SKM-1 (cell line): ENCODE measurements at regions not wholly inside any gene's neighbourhood (a gene's known extent, or its start where the extent isn't known, plus 50 kb on each side); places are given as distances from the start of the nearest gene placed in this dataset.
"Not testable (repeated sequence)": the region's sequence is repeated elsewhere in the genome, so short reads cannot be mapped to it uniquely, and the experiment has no call there.

Experiments
- DNase-seq: peaks from one replicate; lab custom pipeline; 2025; ENCODE audit not compliant: unreplicated experiment; lab: John Stamatoyannopoulos, UW

DNA sequence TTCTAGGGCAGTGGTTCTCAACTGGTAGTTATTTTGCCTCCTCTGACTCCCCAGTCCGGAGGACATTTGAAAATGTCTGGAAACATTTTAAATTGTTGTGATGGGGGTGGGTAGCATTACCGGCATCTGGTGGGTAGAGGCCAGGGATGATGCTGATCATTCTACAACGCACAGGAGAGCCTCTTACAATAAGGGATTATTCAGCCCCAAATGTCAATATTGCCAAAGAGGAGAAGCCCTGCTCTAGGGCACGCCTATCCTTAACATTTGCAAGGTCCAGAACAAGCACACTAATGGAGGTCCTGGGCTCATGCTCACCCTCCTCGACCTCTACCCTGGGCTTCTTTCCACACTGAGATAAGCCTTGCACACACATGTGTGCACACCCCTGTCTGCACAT, 106.4 kb downstream of the MINAR1 start:
- DNase-seq, result no peak

DNA sequence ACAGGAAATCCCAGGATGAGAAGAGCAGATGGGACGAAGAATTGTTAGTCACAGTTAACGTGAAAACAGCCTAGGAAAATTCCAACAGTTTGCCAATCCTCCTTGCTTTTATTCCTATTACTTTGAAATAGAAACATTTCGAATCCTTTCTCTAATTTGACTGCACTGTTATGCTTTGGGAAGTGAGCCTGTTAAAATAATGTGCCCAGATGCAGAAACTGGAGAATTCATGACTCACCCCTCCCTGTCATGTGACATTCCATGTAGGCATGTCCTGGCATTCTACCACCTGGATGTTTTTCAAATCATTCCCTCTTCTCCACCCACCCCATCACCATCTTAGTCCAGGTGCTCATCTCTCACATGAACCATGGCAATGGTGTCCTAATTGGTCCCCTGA, 107.3 kb downstream of the MINAR1 start:
- DNase-seq, result no peak

DNA sequence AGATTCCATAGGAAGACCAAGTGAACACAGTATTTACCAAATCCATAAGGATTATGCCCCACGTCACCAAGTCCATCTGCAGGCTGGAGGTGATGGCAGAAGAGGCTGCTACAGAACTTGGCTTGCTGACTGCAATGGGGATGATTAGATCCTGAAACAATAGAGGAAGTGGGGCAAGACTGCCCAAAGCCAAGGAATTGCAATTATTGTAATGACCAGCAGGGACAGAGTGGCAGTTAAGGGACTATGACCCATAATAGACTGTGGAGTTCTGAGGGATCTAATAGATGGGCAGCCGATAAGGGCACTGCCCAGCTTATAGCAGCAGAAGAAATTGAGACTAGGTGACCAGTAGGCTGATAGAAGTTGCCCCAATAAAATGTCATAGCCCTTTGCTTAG, 108.4 kb downstream of the MINAR1 start:
- DNase-seq, result peak; percentile 37

- no peak for DNase-seq
Observed at GRCh38 chr15:79541196-79541595, 109.1 kb downstream of the MINAR1 start.

- DNase-seq, result no peak
Observed at GRCh38 chr15:79543097-79543496, 111.0 kb downstream of the MINAR1 start.

DNA sequence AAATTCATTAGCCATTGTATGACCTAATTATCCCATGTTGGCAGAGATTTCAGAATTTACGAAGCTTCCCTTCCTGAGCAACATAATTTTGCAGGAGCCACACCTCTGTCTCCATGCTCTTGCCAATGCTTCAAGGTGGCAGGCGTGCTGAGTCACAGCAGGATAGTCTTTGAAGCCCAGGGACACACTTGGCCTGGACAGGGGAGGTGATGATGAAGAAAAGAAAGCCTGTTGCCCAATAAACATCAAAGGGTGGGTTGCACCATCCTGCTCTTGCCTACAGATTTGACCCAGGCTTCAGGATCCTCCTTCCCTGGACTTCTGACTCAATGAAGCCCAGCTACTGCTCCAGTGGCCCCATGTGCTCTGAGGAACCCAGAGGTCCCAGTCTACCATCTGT, 117.1 kb downstream of the MINAR1 start:
- DNase-seq, result no peak

DNA sequence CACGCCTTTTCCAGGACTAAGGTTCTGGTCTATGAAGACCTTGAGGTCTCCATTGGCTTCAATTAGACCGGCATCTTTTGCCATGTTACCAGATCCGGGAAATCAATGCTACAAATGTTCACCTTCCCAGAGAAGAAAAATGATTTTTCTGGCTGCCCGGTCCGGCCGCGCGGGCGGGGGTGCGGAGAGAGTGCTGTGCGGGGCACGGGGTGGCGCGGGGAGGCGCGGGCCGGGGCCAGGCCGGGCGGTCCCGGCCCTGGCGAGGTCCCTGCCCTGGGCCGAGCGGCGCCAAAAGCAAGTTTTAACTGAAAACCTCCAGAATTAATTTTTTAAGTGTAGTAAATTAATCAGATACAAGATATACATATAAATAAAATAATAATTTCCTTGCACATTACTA, 128.2 kb downstream of the MINAR1 start:
- no peak for DNase-seq

- no peak for DNase-seq
Observed at GRCh38 chr15:79561982-79562381, 129.8 kb downstream of the MINAR1 start.

DNA sequence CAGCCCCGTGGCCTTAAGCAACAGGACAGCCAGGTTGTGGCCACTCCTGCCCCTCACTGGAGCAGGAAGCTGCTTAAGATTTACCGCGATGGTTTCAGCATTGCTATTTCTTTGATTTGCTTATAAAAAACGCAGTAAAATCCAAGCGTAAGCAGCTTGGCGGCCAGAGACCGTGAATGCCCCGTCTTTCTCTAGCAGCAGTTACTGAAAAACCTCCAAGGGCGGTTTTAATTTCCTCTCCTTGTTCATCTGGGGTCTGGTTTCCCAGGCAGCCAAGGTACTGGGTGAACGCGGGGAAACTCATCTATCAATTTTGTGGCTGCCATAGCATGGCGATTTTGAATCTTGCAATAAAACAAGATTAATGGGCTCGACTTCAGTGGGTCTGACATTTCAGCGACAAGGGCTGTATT, 130.3 kb downstream of the MINAR1 start:
- DNase-seq, result no peak

GRCh38 chr15:79562899-79563298, 130.8 kb downstream of the MINAR1 start:
- DNase-seq, result no peak

DNA sequence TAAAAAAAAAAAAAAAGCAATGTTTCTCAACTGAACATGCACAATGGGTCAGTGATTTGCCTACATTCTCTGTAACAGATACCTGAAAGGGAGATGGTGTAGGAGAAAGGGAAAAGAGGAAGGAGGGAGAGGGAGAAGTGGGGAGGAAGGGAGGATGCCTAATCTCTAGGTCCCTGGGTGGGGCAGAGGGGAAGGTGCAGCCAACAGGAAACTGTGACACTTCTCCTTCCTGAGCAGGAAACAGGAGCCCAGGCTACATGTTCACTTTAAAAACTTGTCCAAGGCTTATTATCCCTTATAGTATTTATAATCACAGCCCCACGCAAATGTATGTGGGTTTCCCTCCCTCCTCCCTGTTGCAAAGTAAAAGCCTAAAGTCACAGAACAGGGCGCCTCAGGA, 137.9 kb downstream of the MINAR1 start:
- no peak for DNase-seq

GRCh38 chr15:79572691-79573404, 140.7 kb downstream of the MINAR1 start:
- no peak for DNase-seq

DNA sequence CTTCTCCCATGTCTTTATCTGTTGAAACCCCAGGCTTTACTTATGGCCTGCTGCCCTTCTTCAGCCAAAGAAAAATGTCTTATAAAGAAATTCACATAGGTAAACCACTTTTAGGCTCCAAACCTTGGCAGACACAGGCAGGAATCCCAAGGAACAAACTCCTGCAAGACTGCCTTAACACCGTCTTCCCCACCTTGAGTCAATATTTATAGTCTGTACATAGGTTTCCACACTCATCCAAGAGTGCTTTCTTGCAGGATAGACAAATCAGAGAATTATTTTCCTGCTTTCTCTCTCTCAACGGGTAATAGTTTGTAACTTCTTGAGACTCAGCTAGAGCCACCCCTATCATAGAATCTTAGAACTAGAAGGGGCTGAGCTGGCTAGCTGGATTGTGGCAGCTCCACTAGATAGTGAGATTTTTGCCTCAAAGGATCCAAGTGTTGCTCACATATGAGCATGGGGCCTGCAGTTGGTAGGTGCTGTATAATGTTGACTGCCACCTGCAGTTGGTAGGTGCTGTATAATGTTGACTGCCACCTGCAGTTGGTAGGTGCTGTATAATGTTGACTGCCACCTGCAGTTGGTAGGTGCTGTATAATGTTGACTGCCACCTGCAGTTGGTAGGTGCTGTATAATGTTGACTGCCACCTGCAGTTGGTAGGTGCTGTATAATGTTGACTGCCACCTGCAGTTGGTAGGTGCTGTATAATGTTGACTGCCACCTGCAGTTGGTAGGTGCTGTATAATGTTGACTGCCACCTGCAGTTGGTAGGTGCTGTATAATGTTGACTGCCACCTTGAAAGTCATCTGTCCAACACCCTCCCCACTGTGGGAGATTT, 142.5 kb downstream of the MINAR1 start:
- DNase-seq, result not testable (repeated sequence)

GRCh38 chr15:79582650-79583049, 150.5 kb downstream of the MINAR1 start:
- no peak for DNase-seq

- no peak for DNase-seq
Observed at GRCh38 chr15:79592126-79592525, 160.0 kb downstream of the MINAR1 start.

- DNase-seq, result no peak
Observed at GRCh38 chr15:79593119-79593869, 161.2 kb downstream of the MINAR1 start.

DNA sequence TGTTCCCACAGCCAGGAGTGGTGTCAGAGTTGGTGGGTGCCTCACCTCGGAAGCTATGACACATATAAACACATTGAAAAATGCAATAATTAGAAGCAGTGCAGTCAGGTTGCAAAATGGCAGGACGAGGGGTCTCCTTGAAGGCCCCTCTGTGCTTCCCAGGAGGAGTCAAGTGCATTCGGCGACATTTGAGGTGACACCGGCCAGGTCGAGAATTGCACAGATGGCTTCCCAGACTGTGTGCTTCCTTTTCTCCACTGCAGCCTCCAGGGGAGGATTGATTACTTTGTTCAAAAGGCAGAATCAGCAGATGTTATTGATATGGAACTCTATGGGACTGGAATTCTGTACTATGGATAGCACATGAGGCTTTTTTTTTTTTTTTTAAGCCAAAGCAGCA, 163.2 kb downstream of the MINAR1 start:
- DNase-seq, result no peak

- DNase-seq, result peak; percentile 73
Observed at GRCh38 chr15:79595995-79596622, 164.0 kb downstream of the MINAR1 start.

DNA sequence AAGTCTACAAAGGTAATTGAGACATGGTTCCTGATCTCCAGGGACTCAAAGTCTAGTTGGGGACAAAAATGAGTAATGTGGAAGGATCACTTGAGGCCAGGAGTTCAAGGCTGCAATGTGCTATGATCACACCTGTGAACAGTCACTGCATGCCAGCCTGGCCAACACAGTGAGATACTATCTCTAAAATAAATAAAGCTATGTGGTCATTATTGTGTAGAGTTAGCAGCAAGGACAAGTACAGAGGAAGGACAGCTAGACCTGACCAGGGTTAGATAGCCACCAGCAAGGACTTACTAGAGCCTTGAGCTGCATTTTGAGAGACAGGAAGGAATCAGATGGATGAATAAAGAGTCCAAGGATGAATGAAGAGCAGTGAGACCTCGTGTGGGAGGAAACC, 166.5 kb downstream of the MINAR1 start:
- no peak for DNase-seq

DNA sequence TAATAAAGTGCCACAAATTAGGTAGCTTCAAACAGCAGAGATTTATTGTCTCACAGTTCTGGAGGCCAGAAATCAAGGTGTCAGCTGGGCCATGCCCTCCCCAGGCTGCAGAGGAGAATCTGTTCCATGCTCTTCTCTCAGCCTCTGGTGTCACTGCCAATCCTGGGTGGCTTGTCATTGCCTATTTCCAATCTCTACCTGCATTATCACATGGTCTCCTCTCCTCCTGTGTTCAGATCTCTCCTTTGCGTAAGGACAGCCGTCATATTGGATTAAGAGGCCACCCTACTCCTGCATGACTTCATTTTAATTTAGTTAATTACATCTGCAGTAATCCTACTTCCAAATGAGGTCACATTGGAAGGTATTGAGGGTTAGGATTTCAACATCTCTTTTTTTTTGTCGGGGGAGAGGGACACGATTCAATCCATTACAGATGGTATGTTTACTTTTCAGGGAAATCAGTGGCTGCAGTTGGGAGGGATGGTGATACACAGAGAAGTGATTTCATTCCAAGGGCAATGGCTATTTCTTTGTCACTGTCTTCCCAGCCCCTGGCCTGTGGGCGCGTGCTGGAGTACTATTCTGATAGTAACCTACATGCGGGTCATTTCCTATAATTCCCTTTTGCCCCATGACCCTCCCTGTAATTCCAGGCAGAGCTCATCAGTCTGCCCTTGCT, 169.4 kb downstream of the MINAR1 start:
- DNase-seq, result no peak

- no peak for DNase-seq
Observed at GRCh38 chr15:79602180-79602579, 170.0 kb downstream of the MINAR1 start.
